CD4-positive, alpha-beta T cell (primary cell): ENCODE measurements at regions not wholly inside any gene's neighbourhood (a gene's known extent, or its start where the extent isn't known, plus 50 kb on each side); places are given as distances from the start of the nearest gene placed in this dataset.

Experiments used
- ATAC-seq: fragments of 200-7000 bp; cut with Tn5 transposase; one replicate; pipeline ENCODE4 v1.10.0; 2022; ENCODE audit warnings: mild to moderate bottlenecking; ENCODE audit not compliant: poor library complexity
- CTCF ChIA-PET: fragments of 350-600 bp; sonication (Branson Sonifier 250); formaldehyde crosslinking; loops from one replicate; lab custom pipeline; 2021; ENCODE audit warnings: antibody characterized with exemption, inconsistent platforms; lab: Charles Lee
- POLR2A ChIA-PET: fragments of 350-600 bp; sonication (Branson Sonifier 250); formaldehyde crosslinking; loops from one replicate; lab custom pipeline; 2021; ENCODE audit warnings: antibody characterized with exemption, inconsistent platforms; lab: Charles Lee
- DNase-seq, 14 experiments: peaks; one replicate each; pipeline ENCODE4 v3.0.0-alpha.2; 2013 to 2020; ENCODE audit warnings: mixed read lengths in 2 of 14
- H3K27ac ChIP-seq, 2 donors: one replicate each; pipeline versions ENCODE4 v1.5.1 to v1.7.0; 2013; ENCODE audit warnings: low read length in 2 of 2, low read depth in 1 of 2, mild to moderate bottlenecking in 1 of 2
- H3K27me3 ChIP-seq, 2 experiments: 1 replicate in 1 of 2; 2 replicates in 1 of 2; pipeline versions ENCODE4 v1.6.1 to v1.7.0; 2013; ENCODE audit warnings: low read length in 2 of 2, control low read depth in 1 of 2, mild to moderate bottlenecking in 1 of 2, moderate library complexity in 1 of 2; ENCODE audit not compliant: insufficient read depth in 2 of 2, control insufficient read depth in 1 of 2
- H3K36me3 ChIP-seq: one replicate; pipeline ENCODE4 v1.6.1; 2013; ENCODE audit warnings: low read length, control low read depth; ENCODE audit not compliant: insufficient read depth
- H3K4me1 ChIP-seq: one replicate; pipeline ENCODE4 v1.6.1; 2013; ENCODE audit warnings: low read length, control low read depth; ENCODE audit not compliant: insufficient read depth
- H3K4me3 ChIP-seq: one replicate; pipeline ENCODE4 v1.5.1; 2013; ENCODE audit warnings: mild to moderate bottlenecking, low read length, moderate library complexity
- H3K9me3 ChIP-seq, 2 experiments: 1 replicate in 1 of 2; 2 replicates in 1 of 2; pipeline versions ENCODE4 v1.6.1 to v1.7.0; 2013; ENCODE audit warnings: low read length in 2 of 2, mild to moderate bottlenecking in 2 of 2, control low read depth in 1 of 2, moderate library complexity in 1 of 2; ENCODE audit not compliant: control insufficient read depth in 1 of 2, insufficient read depth in 1 of 2
- H3K27ac Mint-ChIP-seq: one replicate; pipeline ENCODE4 v1.8.0; 2020; ENCODE audit warnings: mixed read lengths
- H3K27me3 Mint-ChIP-seq: one replicate; pipeline ENCODE4 v1.8.0; 2021; ENCODE audit warnings: mixed read lengths
- H3K36me3 Mint-ChIP-seq: one replicate; pipeline ENCODE4 v1.8.0; 2021; ENCODE audit warnings: low read depth, mixed read lengths
- H3K4me1 Mint-ChIP-seq: one replicate; pipeline ENCODE4 v1.8.0; 2021; ENCODE audit warnings: low read depth, mixed read lengths
- H3K4me3 Mint-ChIP-seq: one replicate; pipeline ENCODE4 v1.8.0; 2020; ENCODE audit warnings: mild to moderate bottlenecking, mixed read lengths
- H3K9me3 Mint-ChIP-seq: one replicate; pipeline ENCODE4 v1.8.0; 2020; ENCODE audit warnings: mixed read lengths
- intact Hi-C, 2 experiments: fragments of 100-400 bp; cut with DNase I in 1 of 2; cut with micrococcal nuclease in 1 of 2; formaldehyde crosslinking; loops; one replicate each; pipeline versions ENCODE4 v1.15.1 to v1.9.0; 2023 to 2025; cut with DNase I, micrococcal nuclease
- TF ChIP-seq, protein P1 (sequence below): fragments of 200-600 bp; IDR thresholded peaks from one replicate; pipeline ENCODE4 v1.8.0; 2022; ENCODE audit warnings: antibody characterized with exemption, mild to moderate bottlenecking

DNA sequence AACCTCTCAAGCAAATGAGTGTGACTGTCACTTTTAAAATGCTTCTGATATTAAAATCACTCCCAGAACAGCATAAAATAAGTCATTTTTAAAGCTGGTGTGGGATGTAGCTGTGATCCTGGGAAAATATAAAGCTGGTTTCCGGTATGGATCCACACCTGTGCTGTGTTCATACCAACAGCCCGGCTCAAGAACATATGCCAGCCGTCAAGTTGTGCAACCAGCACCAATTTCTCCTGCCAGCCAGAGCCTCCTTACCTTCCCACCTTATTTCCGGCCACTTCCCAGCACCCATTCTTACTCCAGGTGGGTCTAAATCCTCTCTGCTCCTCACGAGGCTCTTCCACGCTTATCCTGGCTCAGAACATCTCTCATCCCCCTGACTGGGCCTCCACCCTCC lies 50.9 kb upstream of the RPS6KA2 start:
- H3K27ac ChIP-seq: no peak overlapping the region
- POLR2A ChIA-PET: no interaction called here
- intact Hi-C loops: no loop called here
- H3K9me3 ChIP-seq: peaks cover 0 to 8% of the 10 kb centered on the region in 2 experiments
- DNase-seq: no peak
- Mint-ChIP-seq H3K4me3 (no peak overlapping the region), H3K9me3 (no peaks in the 10 kb centered on the region), H3K4me1 (no peaks in the 10 kb centered on the region), H3K36me3 (no peaks in the 10 kb centered on the region), H3K27me3 (peaks cover 5% of the 10 kb centered on the region), H3K27ac (no peak overlapping the region)
- CTCF ChIA-PET: no interaction called here
- no peak for ATAC-seq
- no peak overlapping the region for H3K4me3 ChIP-seq
- no peaks in the 10 kb centered on the region for H3K4me1 ChIP-seq
- no peaks in the 10 kb centered on the region for H3K27me3 ChIP-seq
- H3K36me3 ChIP-seq: no peaks in the 10 kb centered on the region
- TF ChIP-seq, protein P1, sequence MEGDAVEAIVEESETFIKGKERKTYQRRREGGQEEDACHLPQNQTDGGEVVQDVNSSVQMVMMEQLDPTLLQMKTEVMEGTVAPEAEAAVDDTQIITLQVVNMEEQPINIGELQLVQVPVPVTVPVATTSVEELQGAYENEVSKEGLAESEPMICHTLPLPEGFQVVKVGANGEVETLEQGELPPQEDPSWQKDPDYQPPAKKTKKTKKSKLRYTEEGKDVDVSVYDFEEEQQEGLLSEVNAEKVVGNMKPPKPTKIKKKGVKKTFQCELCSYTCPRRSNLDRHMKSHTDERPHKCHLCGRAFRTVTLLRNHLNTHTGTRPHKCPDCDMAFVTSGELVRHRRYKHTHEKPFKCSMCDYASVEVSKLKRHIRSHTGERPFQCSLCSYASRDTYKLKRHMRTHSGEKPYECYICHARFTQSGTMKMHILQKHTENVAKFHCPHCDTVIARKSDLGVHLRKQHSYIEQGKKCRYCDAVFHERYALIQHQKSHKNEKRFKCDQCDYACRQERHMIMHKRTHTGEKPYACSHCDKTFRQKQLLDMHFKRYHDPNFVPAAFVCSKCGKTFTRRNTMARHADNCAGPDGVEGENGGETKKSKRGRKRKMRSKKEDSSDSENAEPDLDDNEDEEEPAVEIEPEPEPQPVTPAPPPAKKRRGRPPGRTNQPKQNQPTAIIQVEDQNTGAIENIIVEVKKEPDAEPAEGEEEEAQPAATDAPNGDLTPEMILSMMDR: no peak
